NCI-H345 treated with DMSO at 0.1 percent for 48 hours (cell line): ENCODE measurements at regions not wholly inside any gene's neighbourhood (a gene's known extent, or its start where the extent isn't known, plus 50 kb on each side); places are given as distances from the start of the nearest gene placed in this dataset.

Experiments
- DNase-seq: peaks from one replicate; lab custom pipeline; 2025; ENCODE audit not compliant: unreplicated experiment; lab: John Stamatoyannopoulos, UW

DNA sequence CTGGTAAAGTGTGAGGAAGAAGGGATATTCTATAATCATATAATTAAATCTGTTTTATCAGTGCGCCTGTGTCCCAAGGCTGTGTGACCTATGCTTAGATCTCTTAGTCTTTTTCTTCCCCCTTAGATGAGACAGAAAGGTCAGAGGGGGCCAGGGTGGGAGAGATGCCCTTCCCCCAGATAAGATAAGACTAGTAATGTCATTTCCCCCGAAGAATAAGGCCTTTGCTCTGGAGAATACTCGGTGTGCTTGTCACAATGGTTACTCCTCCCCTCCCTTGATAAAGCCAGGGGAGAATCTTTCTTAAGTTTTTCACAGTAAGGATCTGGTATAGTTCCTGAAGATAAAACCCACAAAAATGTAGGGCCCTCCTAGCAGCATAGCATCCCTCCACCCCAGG, 1041.8 kb downstream of the SORCS3 start:
- no peak for DNase-seq

DNA sequence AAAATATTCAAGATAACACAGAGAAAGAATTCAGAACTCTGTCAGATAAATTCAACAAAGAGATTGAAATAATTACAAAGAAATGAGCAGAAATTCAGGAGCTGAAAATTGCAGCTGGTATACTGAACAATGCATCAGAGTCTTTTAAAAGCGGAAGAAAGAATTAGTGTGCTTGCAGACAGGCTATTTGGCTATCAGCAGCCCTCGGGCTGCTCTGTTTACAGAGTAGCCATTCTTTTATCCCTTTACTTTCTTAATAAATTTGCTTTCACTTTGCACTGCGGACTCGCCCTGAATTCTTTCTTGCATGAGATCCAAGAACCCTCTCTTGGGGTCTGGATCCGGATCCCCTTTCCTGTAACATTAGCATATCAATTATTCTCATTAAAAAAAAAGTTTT, 1040.0 kb downstream of the SORCS3 start:
- no peak for DNase-seq

- DNase-seq, result no peak
Observed at GRCh38 chr10:105679781-105680180, 1038.7 kb downstream of the SORCS3 start.

- DNase-seq, result no peak
Observed at GRCh38 chr10:105675333-105675732, 1034.2 kb downstream of the SORCS3 start.

- no peak for DNase-seq
Observed at GRCh38 chr10:105674448-105674847, 1033.4 kb downstream of the SORCS3 start.

DNA sequence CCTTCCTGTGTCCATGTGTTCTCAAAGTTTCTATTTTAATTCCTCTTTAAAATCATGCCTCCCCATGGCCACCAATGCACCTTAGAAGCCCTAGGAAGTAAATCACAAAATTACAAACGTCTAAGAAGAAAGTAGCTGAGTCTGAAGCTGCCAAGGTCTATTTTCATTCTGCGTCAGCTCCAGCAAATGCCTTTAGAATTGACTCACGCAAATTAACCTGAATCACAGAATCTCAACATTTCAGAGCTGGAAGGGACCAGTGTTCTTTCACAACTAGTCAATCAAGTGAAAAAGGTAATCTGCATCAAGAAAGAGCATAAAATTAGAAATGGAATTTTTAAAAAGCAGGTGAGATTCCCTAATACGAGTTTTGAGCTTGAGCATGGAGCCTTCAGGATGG, 1017.6 kb downstream of the SORCS3 start:
- no peak for DNase-seq

DNA sequence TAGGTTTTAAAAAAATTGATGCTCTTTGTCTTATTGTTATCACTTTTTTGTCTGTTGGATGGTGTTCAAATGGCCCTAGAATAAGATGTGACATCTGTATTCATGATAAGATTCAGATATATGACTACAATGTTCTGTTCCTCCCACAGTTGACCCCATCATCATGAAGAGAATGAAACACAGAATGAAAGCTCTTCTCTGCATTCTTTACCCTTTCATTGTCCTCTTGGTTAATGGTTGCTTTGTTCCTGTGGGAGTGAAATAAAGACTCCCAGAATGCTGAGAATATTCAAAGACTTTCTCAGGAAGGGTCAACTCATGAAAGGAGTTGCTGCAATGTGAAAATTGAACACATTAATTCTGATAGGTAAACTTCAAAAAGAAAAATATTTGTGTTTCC, 1015.8 kb downstream of the SORCS3 start:
- DNase-seq, result no peak

DNA sequence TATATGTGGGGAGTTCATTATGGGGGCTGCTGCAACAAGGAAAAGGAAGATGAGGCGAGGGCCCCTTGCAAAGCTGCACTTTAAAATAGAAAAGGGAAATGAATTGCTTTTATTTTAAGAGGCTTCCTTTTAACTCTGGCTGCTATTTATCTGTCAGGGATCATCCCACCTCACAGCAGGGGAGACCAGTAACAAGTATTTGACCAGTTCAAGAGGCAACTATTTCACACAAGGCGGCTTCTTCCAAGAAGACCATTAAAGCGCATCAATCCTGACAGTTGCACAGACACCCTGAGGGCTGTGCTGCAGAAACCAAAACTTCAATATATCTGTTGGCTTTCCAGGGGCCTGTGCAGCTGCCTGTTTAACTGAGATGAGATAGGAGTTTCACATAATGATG, 1009.2 kb downstream of the SORCS3 start:
- DNase-seq, result no peak

DNA sequence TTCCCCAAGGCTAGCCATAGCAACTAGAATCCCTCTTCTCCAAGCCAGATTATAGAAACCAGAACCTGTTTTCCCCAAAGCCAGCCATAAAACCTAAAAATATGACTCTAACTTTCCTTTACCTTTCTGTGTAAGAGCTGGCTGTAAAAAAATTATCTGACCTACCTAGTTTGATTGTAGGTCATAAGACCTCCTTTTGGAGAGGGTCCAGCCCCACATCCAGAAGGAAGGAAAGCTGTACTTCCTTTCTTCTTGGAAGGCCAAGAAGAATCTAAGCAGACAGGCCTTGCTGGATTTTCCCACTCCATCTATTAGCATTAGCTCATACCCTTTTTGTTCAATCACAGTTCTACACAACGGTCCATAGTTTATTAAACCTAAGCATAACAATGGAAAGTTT, 1006.3 kb downstream of the SORCS3 start:
- DNase-seq, result no peak

DNA sequence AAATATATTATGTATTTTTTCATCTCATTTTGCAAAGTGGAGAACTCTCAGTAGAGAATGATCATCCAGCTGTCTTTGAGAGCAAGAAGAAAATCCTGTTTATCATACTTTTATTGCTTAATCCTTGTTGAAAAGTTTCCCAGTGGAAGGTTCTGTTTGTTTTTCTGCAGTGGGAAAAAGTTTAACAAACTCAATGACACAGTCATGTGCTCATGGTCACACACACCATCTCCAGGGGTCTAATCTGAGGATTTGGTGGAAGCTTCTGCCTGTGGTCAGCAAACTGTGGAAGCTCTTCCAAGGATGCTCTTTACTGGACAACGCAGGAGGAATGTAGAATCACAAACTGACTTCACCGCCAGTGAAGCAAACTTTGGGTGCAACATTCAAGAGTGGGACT, 1003.9 kb downstream of the SORCS3 start:
- DNase-seq, result no peak

DNA sequence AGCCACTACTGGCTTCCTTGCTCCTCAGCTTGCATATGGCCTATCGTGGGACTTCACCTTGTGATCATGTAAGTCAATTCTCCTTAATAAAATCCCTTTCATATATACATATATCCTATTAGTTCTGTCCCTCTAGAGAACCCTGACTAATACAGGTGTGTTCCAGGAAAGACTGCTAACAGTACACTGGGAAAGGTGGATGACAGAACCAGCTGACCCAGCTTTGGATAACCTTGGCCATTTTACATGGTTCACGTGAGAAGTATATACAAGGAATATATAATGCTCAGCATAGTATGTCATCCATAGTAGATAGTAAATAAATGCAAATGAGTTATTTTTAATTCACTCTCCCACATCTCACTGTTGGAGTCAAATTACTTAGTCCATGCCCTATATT, 1003.5 kb downstream of the SORCS3 start:
- DNase-seq, result no peak

DNA sequence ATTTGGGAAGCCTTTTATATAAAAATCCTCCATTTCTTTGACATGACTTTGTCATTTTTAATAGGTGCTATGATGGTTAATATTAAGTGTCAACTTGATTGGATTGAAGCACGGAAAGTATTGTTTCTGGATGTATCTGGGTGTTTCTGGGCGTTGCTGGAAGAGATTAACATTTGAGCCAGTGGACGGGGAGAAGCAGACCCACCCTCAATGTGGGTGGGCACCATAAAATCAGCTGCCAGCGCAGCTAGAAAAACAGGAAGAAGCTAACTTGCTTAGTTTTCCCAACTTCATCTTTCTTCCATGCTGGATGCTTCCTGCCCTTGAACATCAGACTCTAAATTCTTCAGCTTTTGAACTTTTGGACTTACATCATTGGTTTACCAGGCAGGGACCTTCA, 1003.0 kb downstream of the SORCS3 start:
- DNase-seq, result no peak

DNA sequence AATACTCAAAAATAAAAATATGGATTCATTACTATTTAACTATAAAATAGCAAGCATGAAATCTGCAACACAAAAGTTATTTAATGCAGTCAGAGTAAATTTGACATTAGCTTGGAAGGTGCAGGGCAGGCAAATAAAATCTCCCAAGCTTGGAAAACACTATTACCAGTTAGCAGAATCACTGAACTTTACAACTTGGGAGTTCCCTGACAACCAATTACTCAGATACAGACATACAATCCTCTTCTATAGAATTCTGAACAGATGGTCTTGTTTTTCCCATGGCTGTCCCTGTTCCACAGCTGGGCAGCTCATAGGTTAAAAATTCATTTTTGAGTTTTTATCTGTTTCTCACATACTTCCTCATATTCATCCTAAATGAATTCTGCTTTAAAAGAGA, 1002.6 kb downstream of the SORCS3 start:
- DNase-seq, result no peak

DNA sequence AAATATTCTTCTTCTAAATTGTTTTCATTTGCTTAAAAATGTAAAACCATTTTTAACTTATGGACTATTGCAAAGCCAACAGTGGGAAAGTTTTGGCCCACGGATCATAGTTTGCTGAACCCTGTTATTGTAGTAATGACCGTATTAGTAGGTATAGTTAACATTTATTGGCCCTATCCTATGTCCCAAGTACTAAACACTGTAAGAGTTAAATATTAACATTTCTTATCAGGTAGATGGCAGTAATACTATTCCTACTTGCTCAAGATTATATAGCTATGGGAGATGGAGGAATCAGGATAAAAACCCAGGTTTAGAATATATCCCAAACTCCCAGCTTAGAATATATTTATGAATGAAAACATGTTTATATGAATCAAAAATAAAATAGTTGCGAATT, 993.2 kb downstream of the SORCS3 start:
- DNase-seq, result no peak

GRCh38 chr10:105615715-105616365, 974.8 kb downstream of the SORCS3 start:
- no peak for DNase-seq

DNA sequence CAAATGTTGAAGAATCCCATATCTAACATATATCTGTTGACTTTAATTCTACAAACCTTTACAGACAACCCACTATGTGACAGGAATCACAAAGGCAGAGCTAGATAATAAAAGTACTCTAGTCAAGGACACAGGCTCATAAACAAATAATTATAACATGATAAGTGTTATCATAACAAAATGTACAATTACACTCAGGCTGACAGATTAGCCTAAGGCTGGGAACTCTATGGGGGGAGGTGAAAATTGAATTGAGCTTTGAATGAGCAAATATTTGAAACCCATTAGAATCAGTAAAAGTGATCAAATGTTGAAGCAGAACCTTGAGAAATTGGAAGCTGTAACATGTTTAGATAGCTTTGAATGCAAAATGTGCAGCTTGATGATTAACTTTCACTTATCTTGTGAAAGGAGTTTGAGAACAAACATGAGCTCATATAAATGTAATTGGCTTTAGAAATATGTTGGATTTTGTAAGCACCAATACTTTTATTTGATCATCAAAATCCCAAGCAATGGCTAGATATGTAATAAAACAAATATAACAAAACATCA, 970.2 kb downstream of the SORCS3 start:
- DNase-seq, result no peak

DNA sequence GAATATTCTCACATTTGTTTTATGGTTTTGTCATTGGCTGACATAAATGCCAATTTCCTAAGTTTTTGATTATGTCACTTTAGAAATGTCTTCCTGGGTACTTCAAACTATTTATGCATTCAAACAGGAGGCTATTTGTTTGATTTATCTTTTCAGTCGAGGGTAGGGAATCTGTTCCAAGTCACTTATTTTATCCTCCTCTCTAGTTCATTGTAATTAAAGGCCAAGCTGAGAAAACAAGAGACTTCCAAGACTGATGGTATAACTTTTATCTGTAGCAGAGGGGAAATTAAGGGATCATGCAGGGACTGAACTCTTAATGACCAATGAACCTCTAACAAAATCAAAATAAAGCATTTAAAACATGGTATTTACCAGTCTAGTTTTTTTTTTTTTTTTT, 968.4 kb downstream of the SORCS3 start:
- no peak for DNase-seq

DNA sequence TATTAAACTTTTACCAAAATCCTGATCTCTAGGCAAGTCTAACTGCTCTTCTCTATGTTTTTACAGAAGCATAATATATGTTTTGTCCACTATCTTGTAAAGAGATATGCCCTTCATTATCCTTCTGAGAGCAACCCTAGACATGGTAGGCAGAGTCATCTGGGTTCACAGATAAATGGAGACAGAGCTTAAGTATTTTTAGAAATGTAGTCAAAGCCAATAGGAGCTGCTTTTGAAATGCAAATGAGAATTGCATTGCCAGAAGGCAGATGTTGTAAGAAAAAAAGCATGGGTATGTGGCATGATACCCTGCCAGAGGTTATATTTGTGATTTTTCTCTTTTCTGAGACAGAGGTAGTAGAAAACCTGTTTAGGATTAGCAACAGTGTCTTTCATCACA, 964.8 kb downstream of the SORCS3 start:
- no peak for DNase-seq

DNA sequence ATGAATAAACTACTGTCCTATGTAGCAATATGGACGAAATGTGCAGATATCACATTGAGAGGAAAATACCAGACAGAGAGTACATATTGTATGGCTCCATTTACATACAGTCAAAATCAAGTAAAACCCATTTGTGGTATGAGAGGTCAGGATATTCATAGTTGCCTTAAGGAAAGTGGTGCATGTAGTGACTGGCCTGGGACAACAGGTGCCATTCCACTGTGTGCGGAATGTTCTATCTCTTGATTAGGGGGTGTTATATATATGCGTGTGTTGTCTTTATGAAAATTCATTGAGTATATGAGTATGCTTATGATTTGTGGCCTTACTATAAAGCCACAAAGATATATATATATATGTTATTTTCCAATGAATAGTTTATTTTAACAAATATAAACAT, 964.0 kb downstream of the SORCS3 start:
- DNase-seq, result no peak

DNA sequence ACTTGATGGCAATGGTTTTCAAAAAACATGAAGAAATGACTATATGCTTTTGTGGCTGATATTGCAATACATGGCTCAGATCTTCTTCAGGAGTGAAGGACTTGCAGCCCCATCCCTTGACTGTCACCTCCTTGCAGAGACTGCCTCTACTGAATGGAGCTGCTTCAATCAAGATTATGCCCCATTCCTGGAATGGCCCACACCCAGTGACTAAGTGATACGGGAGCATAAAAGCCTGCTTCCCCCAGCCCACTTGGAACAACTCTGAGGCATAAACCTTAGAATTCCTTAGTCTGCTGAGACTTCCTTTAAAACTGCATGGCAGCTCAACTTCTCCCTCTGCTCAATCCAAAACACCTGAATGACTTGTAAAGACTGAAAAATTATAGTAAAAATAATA, 957.1 kb downstream of the SORCS3 start:
- no peak for DNase-seq

GRCh38 chr10:105597312-105597711, 956.2 kb downstream of the SORCS3 start:
- DNase-seq, result no peak

DNA sequence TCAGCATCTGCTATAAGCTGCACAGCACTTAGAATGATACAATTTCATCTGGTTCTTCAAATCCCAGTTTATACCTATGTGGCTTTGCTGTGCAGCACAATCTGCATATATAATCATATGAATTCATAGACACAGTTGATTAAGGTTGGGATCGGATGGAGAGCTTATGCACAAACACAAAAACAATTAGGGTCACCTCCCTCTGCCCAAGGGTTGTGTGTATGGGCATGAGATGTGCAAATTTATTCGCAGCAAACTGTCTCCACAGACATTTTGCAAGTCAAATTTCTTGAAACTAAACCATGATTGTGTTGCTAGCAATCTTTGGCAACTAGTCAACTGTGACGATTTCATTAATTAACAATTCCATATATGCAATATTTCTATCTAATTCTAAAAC, 955.7 kb downstream of the SORCS3 start:
- no peak for DNase-seq

DNA sequence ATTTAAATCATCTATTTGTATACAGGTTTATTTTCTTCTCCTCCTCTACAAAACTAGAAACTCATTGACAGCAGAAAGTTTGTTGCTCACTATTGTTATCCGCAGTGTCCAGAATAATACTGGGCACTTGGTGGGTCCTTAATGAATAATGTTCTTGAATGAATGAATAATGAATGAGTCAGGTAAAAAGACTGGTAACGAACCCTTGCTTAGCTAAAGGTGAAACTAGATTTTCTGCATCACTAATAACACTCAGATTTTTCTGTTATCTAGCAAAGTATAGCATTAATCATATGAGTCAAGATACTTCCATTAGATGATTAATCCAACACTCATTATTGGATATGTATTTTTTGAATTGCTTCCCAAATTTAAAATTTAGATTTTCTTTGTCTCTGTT, 953.2 kb downstream of the SORCS3 start:
- DNase-seq, result no peak
